ENCODE measurements at regions not wholly inside any gene's neighbourhood (a gene's known extent, or its start where the extent isn't known, plus 50 kb on each side); places are given as distances from the start of the nearest gene placed in this dataset.

DNA sequence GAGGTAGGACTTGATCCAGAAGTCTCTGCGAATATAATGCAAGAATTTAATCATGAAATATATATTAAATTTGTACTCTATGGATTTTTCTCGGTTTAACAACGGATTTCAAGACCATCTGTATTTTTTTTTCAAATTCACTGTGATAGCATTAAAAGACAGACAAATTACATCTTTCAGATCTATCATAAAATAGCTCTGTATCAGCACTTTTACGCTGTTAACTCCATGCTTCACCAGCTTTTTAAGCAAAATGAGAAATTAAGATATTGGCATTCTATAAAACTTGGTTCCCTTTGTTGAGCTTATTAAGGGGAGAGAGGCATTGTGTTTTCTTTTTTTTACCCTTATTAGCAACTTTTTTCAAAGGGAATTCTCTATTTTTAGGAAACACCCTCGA is 1377.6 kb upstream of the NXPH2 start:
- TF ChIP-seq, protein P1, sequence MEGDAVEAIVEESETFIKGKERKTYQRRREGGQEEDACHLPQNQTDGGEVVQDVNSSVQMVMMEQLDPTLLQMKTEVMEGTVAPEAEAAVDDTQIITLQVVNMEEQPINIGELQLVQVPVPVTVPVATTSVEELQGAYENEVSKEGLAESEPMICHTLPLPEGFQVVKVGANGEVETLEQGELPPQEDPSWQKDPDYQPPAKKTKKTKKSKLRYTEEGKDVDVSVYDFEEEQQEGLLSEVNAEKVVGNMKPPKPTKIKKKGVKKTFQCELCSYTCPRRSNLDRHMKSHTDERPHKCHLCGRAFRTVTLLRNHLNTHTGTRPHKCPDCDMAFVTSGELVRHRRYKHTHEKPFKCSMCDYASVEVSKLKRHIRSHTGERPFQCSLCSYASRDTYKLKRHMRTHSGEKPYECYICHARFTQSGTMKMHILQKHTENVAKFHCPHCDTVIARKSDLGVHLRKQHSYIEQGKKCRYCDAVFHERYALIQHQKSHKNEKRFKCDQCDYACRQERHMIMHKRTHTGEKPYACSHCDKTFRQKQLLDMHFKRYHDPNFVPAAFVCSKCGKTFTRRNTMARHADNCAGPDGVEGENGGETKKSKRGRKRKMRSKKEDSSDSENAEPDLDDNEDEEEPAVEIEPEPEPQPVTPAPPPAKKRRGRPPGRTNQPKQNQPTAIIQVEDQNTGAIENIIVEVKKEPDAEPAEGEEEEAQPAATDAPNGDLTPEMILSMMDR (IDR thresholded peaks at IDR 0.05): no peak
- no peak for TF ChIP-seq ZFX (IDR thresholded peaks at IDR 0.05; ENCODE audit: borderline replicate concordance)

Measured in 22Rv1 (cell line).